ENCODE measurements at regions not wholly inside any gene's neighbourhood (a gene's known extent, or its start where the extent isn't known, plus 50 kb on each side); places are given as distances from the start of the nearest gene placed in this dataset.

DNA sequence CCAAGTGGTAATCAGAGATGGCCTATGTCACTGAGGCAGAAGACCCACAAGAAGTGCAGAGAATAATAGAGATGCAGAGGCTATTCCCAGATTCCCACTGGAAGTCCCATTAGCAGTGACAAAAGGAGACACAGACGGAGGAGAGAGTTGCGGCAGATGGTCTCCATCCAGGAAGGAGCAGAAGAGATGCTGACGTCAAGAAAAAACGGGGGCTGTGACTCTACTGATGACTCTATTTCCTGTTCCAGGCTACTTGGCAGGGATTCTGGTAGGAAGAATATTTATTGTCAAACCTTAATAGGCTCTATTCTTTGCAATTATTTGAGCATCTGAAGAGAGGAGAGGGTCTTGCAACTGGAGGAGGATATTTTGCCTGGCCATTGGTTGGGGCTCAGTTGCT lies 246.0 kb upstream of the ECI2 start:
- Histone ChIP-seq H4K20me1 (ENCODE audit: insufficient read depth, low read length) (no peaks in the 10 kb centered on the region), H3K4me2 (ENCODE audit: insufficient read depth, low read length) (no peak overlapping the region), H2AFZ (ENCODE audit: low read length) (peak overlapping the region; percentile 43), H3K9me3 (ENCODE audit: low read depth, low read length) (peaks cover 8% of the 10 kb centered on the region), H3K27me3 (ENCODE audit: insufficient read depth, low read length) (peaks cover 4% of the 10 kb centered on the region), H3K79me2 (ENCODE audit: insufficient read depth, low read length) (no peaks in the 10 kb centered on the region), H3K36me3 (ENCODE audit: insufficient read depth, low read length) (no peaks in the 10 kb centered on the region), H3K27ac (ENCODE audit: low read depth, low read length) (no peak overlapping the region), H3K4me1 (ENCODE audit: insufficient read depth, low read length) (peaks cover 4% of the 10 kb centered on the region), H3K4me3 (ENCODE audit: insufficient read depth, low read length) (no peak overlapping the region)
- TF ChIP-seq, protein P1, sequence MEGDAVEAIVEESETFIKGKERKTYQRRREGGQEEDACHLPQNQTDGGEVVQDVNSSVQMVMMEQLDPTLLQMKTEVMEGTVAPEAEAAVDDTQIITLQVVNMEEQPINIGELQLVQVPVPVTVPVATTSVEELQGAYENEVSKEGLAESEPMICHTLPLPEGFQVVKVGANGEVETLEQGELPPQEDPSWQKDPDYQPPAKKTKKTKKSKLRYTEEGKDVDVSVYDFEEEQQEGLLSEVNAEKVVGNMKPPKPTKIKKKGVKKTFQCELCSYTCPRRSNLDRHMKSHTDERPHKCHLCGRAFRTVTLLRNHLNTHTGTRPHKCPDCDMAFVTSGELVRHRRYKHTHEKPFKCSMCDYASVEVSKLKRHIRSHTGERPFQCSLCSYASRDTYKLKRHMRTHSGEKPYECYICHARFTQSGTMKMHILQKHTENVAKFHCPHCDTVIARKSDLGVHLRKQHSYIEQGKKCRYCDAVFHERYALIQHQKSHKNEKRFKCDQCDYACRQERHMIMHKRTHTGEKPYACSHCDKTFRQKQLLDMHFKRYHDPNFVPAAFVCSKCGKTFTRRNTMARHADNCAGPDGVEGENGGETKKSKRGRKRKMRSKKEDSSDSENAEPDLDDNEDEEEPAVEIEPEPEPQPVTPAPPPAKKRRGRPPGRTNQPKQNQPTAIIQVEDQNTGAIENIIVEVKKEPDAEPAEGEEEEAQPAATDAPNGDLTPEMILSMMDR (IDR thresholded peaks at IDR 0.05; ENCODE audit: extremely low read depth, low read depth, low read length) = no peak
- no peak for DNase-seq (ENCODE audit: insufficient read length, low spot score, missing footprints)

DNA sequence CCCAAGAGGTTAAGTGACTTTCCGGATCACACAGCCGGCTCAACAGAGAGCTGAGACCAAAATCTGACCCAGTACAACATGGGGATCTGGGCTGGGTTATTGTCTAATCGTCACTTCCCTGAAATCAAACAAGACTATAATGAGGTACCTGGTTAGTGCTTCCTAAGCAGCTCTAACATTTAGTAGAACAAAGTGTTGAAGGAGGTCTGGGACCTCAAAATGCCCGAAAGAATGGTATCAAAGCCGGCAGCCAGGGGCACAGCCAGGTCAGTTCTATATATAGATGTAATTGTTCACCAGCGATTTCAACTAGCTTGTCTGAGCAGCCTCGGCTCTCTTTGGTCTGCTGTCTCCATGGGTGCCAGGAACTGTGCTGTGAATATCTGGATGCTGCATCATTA lies 245.5 kb upstream of the ECI2 start:
- H3K79me2 ChIP-seq (ENCODE audit: insufficient read depth, low read length) = no peaks in the 10 kb centered on the region
- peaks cover 8% of the 10 kb centered on the region for H3K9me3 ChIP-seq (ENCODE audit: low read depth, low read length)
- TF ChIP-seq, protein P1 (IDR thresholded peaks at IDR 0.05; ENCODE audit: extremely low read depth, low read depth, low read length) = no peak
- no peak overlapping the region for H3K27ac ChIP-seq (ENCODE audit: low read depth, low read length)
- H3K27me3 ChIP-seq (ENCODE audit: insufficient read depth, low read length) = peaks cover 4% of the 10 kb centered on the region
- no peak overlapping the region for H3K4me3 ChIP-seq (ENCODE audit: insufficient read depth, low read length)
- H3K36me3 ChIP-seq (ENCODE audit: insufficient read depth, low read length) = no peaks in the 10 kb centered on the region
- H3K4me2 ChIP-seq (ENCODE audit: insufficient read depth, low read length) = no peak overlapping the region
- DNase-seq (ENCODE audit: insufficient read length, low spot score, missing footprints) = no peak
- H4K20me1 ChIP-seq (ENCODE audit: insufficient read depth, low read length) = no peaks in the 10 kb centered on the region
- H3K4me1 ChIP-seq (ENCODE audit: insufficient read depth, low read length) = peaks cover 4% of the 10 kb centered on the region
- peak overlapping the region; percentile 43 for H2AFZ ChIP-seq (ENCODE audit: low read length)

DNA sequence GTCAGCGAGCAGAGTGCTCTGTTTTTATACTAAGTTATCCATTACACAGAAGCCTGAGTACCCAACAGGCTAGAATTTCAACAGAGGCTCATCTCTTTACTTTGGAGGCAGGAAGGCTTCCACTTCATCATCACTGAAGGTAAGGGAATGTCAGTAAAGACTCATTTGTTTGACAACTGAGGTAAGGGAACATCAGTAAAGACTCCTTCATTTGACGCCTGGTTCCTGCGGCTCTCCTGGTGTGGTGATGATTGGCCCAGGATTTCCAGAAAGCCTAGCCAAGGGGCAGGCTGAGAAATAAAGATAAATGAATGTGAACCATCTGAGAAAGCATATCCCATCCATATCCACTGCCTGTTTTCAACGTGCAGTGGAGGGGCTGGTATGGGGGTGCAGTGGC lies 244.6 kb upstream of the ECI2 start:
- H3K27ac ChIP-seq (ENCODE audit: low read depth, low read length) = no peak overlapping the region
- TF ChIP-seq, protein P1 (IDR thresholded peaks at IDR 0.05; ENCODE audit: extremely low read depth, low read depth, low read length) = no peak
- no peak overlapping the region for H3K4me2 ChIP-seq (ENCODE audit: insufficient read depth, low read length)
- peaks cover 4% of the 10 kb centered on the region for H3K4me1 ChIP-seq (ENCODE audit: insufficient read depth, low read length)
- H3K36me3 ChIP-seq (ENCODE audit: insufficient read depth, low read length) = no peaks in the 10 kb centered on the region
- H3K79me2 ChIP-seq (ENCODE audit: insufficient read depth, low read length) = no peaks in the 10 kb centered on the region
- H2AFZ ChIP-seq (ENCODE audit: low read length) = no peak overlapping the region
- H3K9me3 ChIP-seq (ENCODE audit: low read depth, low read length) = peaks cover 8% of the 10 kb centered on the region
- peaks cover 4% of the 10 kb centered on the region for H3K27me3 ChIP-seq (ENCODE audit: insufficient read depth, low read length)
- no peak for DNase-seq (ENCODE audit: insufficient read length, low spot score, missing footprints)
- no peaks in the 10 kb centered on the region for H4K20me1 ChIP-seq (ENCODE audit: insufficient read depth, low read length)
- H3K4me3 ChIP-seq (ENCODE audit: insufficient read depth, low read length) = no peak overlapping the region

DNA sequence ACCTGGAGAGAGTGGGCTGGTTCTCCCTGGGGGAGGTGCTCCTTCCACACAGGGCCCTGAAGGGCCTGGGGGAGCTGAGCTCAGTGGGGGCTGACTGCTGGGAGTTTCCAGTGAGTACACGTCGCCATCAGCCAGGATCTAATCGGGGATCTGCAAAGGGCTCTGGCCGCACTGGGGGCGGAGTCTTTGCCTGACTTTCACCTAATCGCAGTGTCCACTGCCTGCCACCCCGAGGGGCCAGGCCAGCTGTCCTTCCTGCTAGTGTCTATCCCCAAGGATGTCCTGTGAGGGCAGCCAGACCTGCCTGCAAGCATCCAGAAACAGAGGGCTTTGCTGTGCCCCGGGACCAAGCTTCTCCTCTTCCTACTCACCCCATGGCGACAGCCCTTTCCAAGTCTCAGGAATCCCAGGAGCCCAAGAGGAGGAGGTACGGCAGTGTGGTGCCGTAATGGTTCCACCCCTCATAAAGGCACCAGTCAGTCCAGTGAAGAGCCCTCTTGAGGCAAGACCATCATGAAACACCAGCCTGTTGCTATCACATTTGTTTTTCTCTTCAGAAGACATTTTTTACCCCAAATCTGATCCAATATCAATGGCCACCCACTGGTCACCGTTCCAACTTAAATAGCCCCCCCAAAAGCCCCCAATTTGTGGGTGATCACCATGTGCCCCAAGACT lies 243.1 kb upstream of the ECI2 start:
- Histone ChIP-seq H3K36me3 (ENCODE audit: insufficient read depth, low read length) (no peaks in the 10 kb centered on the region), H3K27me3 (ENCODE audit: insufficient read depth, low read length) (peaks cover 4% of the 10 kb centered on the region), H4K20me1 (ENCODE audit: insufficient read depth, low read length) (no peaks in the 10 kb centered on the region), H3K79me2 (ENCODE audit: insufficient read depth, low read length) (no peaks in the 10 kb centered on the region), H2AFZ (ENCODE audit: low read length) (no peak overlapping the region), H3K4me1 (ENCODE audit: insufficient read depth, low read length) (peaks cover 4% of the 10 kb centered on the region), H3K4me3 (ENCODE audit: insufficient read depth, low read length) (no peak overlapping the region), H3K27ac (ENCODE audit: low read depth, low read length) (no peak overlapping the region), H3K4me2 (ENCODE audit: insufficient read depth, low read length) (no peak overlapping the region), H3K9me3 (ENCODE audit: low read depth, low read length) (no peaks in the 10 kb centered on the region)
- TF ChIP-seq, protein P1 (IDR thresholded peaks at IDR 0.05; ENCODE audit: extremely low read depth, low read depth, low read length) = no peak
- no peak for DNase-seq (ENCODE audit: insufficient read length, low spot score, missing footprints)
